GM06990 (cell line): ENCODE measurements at regions not wholly inside any gene's neighbourhood (a gene's known extent, or its start where the extent isn't known, plus 50 kb on each side); places are given as distances from the start of the nearest gene placed in this dataset.

Experiments
- DNase-seq: peaks from one replicate; pipeline ENCODE4 v3.0.0-alpha.2; 2011; ENCODE audit not compliant: insufficient read length; ENCODE audit errors: extremely low read depth
- H3K27me3 ChIP-seq: replicated peaks from 2 replicates; pipeline ENCODE4 v1.6.0; 2011; ENCODE audit warnings: low read length; ENCODE audit not compliant: control insufficient read depth, insufficient read depth
- H3K36me3 ChIP-seq: 2 replicates; pipeline ENCODE4 v1.5.1; 2011; ENCODE audit warnings: low read length; ENCODE audit not compliant: control insufficient read depth, insufficient read depth
- H3K4me3 ChIP-seq: replicated peaks from 2 replicates; pipeline ENCODE4 v1.5.1; 2011; ENCODE audit warnings: low read depth, mild to moderate bottlenecking, control low read depth, low read length
- CTCF ChIP-seq: IDR thresholded peaks from 2 replicates; pipeline ENCODE4 v1.5.1; 2011; ENCODE audit warnings: low read length, control low read depth, mild to moderate bottlenecking, inconsistent platforms; ENCODE audit not compliant: insufficient read depth, poor library complexity, severe bottlenecking

GRCh38 chr4:136985683-136986082 lies 546.6 kb downstream of the PCDH18 start:
- no peak for DNase-seq
- Histone ChIP-seq H3K4me3 (no peak overlapping the region), H3K27me3 (no peaks in the 10 kb centered on the region), H3K36me3 (no peaks in the 10 kb centered on the region)
- TF ChIP-seq CTCF, result no peak

- H3K27me3 ChIP-seq, result no peaks in the 10 kb centered on the region
- H3K4me3 ChIP-seq, result no peak overlapping the region
- TF ChIP-seq CTCF, result no peak
- no peak for DNase-seq
- H3K36me3 ChIP-seq, result no peaks in the 10 kb centered on the region
These were observed 565.2 kb downstream of the PCDH18 start for GRCh38 chr4:136967069-136967468.

GRCh38 chr4:136965478-136965877 lies 566.8 kb downstream of the PCDH18 start:
- TF ChIP-seq CTCF, result no peak
- DNase-seq, result no peak
- H3K27me3 ChIP-seq, result no peaks in the 10 kb centered on the region
- H3K4me3 ChIP-seq, result no peak overlapping the region
- H3K36me3 ChIP-seq, result no peaks in the 10 kb centered on the region

- Histone ChIP-seq H3K27me3 (no peaks in the 10 kb centered on the region), H3K36me3 (no peaks in the 10 kb centered on the region), H3K4me3 (no peak overlapping the region)
- DNase-seq, result no peak
- TF ChIP-seq CTCF, result no peak
These were observed 569.4 kb downstream of the PCDH18 start for GRCh38 chr4:136962868-136963267.

GRCh38 chr4:136946307-136946907 lies 585.9 kb downstream of the PCDH18 start:
- Histone ChIP-seq H3K27me3 (no peaks in the 10 kb centered on the region), H3K36me3 (no peaks in the 10 kb centered on the region), H3K4me3 (no peak overlapping the region)
- TF ChIP-seq CTCF, result no peak
- DNase-seq, result no peak

- H3K27me3 ChIP-seq, result no peaks in the 10 kb centered on the region
- no peak for TF ChIP-seq CTCF
- H3K36me3 ChIP-seq, result no peaks in the 10 kb centered on the region
- H3K4me3 ChIP-seq, result no peak overlapping the region
- DNase-seq, result no peak
These were observed 592.5 kb downstream of the PCDH18 start for GRCh38 chr4:136939781-136940180.
